Mesothelial cell of epicardium (in vitro differentiated cells): ENCODE measurements at regions not wholly inside any gene's neighbourhood (a gene's known extent, or its start where the extent isn't known, plus 50 kb on each side); places are given as distances from the start of the nearest gene placed in this dataset.
"Not testable (repeated sequence)": the region's sequence is repeated elsewhere in the genome, so short reads cannot be mapped to it uniquely, and the experiment has no call there.

ENCODE experiments used
- DNase-seq, 2 experiments: peaks; one replicate each; pipeline ENCODE4 v3.0.0; 2021; ENCODE audit warnings: low spot score in 2 of 2; ENCODE audit not compliant: unreplicated experiment in 2 of 2
- H3K27ac Mint-ChIP-seq: 2 replicates; pipeline ENCODE4 v1.8.0; 2021; ENCODE audit warnings: mixed read lengths
- H3K27me3 Mint-ChIP-seq: 2 replicates; pipeline ENCODE4 v1.8.0; 2021; ENCODE audit warnings: low read depth, mixed read lengths
- H3K36me3 Mint-ChIP-seq: 2 replicates; pipeline ENCODE4 v1.8.0; 2021; ENCODE audit warnings: mixed read lengths
- H3K4me1 Mint-ChIP-seq: 2 replicates; pipeline ENCODE4 v1.8.0; 2021; ENCODE audit warnings: mixed read lengths
- H3K4me3 Mint-ChIP-seq: 2 replicates; pipeline ENCODE4 v1.8.0; 2021; ENCODE audit warnings: mild to moderate bottlenecking, moderate library complexity, mixed read lengths
- H3K9me3 Mint-ChIP-seq: 2 replicates; pipeline ENCODE4 v1.8.0; 2021; ENCODE audit warnings: mixed read lengths
- CTCF ChIP-seq: fragments of 200-600 bp; sonication (generic); IDR thresholded peaks from one replicate; pipeline ENCODE4 v1.5.0; 2021; ENCODE audit warnings: antibody characterized with exemption; ENCODE audit not compliant: unreplicated experiment

GRCh38 chr7:16091701-16092310 is 329.5 kb downstream of the CRPPA start:
- Mint-ChIP-seq H3K4me1 (peaks cover 46% of the 10 kb centered on the region), H3K27ac (peak overlapping the region; percentile 40), H3K9me3 (no peaks in the 10 kb centered on the region), H3K27me3 (no peaks in the 10 kb centered on the region), H3K36me3 (no peaks in the 10 kb centered on the region), H3K4me3 (no peak overlapping the region)
- TF ChIP-seq CTCF: no peak
- DNase-seq: no peak

DNA sequence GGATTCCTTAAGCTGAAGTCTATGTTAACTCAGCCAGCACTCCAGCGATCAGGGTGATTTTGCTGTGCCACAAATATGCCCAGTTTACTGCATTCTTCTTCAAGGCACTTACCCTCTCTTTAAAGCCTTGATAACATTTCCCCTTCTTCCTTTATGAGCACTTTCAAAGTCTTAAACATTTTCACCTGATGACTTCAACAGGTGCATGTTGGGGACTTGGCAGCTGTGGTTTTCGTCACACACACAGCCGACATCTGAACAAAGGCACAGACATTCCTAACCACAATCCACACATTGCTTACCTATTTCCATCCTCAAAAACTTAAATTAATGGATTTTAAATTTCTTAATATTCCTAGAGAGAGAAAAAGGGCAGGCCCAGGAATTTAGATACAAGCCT is 331.5 kb downstream of the CRPPA start:
- peak overlapping the region; percentile 66 for H3K27ac Mint-ChIP-seq
- no peak for DNase-seq
- H3K36me3 Mint-ChIP-seq: no peaks in the 10 kb centered on the region
- peaks cover 39% of the 10 kb centered on the region for H3K4me1 Mint-ChIP-seq
- no peaks in the 10 kb centered on the region for H3K27me3 Mint-ChIP-seq
- no peak for TF ChIP-seq CTCF
- H3K9me3 Mint-ChIP-seq: no peaks in the 10 kb centered on the region
- H3K4me3 Mint-ChIP-seq: no peak overlapping the region

- Mint-ChIP-seq H3K4me1 (peaks cover 40% of the 10 kb centered on the region), H3K9me3 (no peaks in the 10 kb centered on the region), H3K4me3 (no peak overlapping the region), H3K27me3 (no peaks in the 10 kb centered on the region), H3K36me3 (no peaks in the 10 kb centered on the region), H3K27ac (no peak overlapping the region)
- TF ChIP-seq CTCF: no peak
- no peak for DNase-seq
These were observed 332.1 kb downstream of the CRPPA start for GRCh38 chr7:16089191-16089590.

- Mint-ChIP-seq H3K27ac (no peak overlapping the region), H3K4me1 (peaks cover 29% of the 10 kb centered on the region), H3K4me3 (no peak overlapping the region), H3K27me3 (no peaks in the 10 kb centered on the region), H3K9me3 (peaks cover 6% of the 10 kb centered on the region), H3K36me3 (peaks cover 7% of the 10 kb centered on the region)
- DNase-seq: no peak
- TF ChIP-seq CTCF: no peak
These were observed 334.6 kb downstream of the CRPPA start for GRCh38 chr7:16086743-16087142.

DNA sequence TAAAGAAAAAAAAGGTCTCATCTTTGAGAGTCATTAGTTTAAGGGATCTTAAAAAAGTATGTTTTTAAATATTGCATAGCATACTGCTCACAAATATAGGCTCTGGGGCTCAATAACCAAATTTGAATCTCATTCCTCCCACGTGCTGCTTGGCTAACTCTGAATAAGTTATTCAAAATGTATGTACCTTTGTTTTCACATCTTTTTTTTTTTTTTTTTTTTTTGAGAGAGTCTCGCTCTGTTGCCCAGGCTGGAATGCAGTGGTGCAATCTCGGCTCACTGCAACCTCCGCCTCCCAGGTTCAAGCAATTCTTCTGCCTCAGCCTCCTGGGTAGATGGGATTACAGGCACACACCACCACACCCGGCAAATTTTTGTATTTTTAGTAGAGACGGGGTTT is 335.6 kb downstream of the CRPPA start:
- not testable (repeated sequence) for H3K36me3 Mint-ChIP-seq, H3K27ac Mint-ChIP-seq, H3K4me3 Mint-ChIP-seq

GRCh38 chr7:16084875-16085274 is 336.5 kb downstream of the CRPPA start:
- Mint-ChIP-seq H3K4me1 (peaks cover 23% of the 10 kb centered on the region), H3K4me3 (no peak overlapping the region), H3K27me3 (no peaks in the 10 kb centered on the region), H3K9me3 (peaks cover 9% of the 10 kb centered on the region), H3K36me3 (peaks cover 9% of the 10 kb centered on the region), H3K27ac (peak overlapping the region; percentile 95)
- DNase-seq: no peak
- TF ChIP-seq CTCF: no peak

More for the DNA sequence above, 335.6 kb downstream of the CRPPA start:
- not testable (repeated sequence) for DNase-seq, H3K9me3 Mint-ChIP-seq, H3K27me3 Mint-ChIP-seq
- H3K4me1 Mint-ChIP-seq: peaks cover 24% of the 10 kb centered on the region
